GM18951 (cell line): ENCODE measurements at regions not wholly inside any gene's neighbourhood (a gene's known extent, or its start where the extent isn't known, plus 50 kb on each side); places are given as distances from the start of the nearest gene placed in this dataset.
"Not testable (repeated sequence)": the region's sequence is repeated elsewhere in the genome, so short reads cannot be mapped to it uniquely, and the experiment has no call there.

Experiments used
- POLR2A ChIP-seq: IDR thresholded peaks from 4 replicates; pipeline ENCODE4 v1.6.1; 2011; ENCODE audit warnings: mild to moderate bottlenecking; ENCODE audit not compliant: insufficient read length, insufficient read depth; ENCODE audit errors: extremely low read depth
- in situ Hi-C: fragments of 300-500 bp; cut with MboI; formaldehyde crosslinking; loops from one replicate; pipeline ENCODE4 v1.12.0; 2022; ENCODE audit warnings: low sequenced_read_pairs, mixed read lengths, inconsistent platforms; ENCODE audit not compliant: unreplicated experiment

- TF ChIP-seq POLR2A, result no peak
- in situ Hi-C loops, result loop anchor here (5.0 kb wide), 1 partner anchor 113 kb away; no protein-coding TSS in a partner anchor
Observed at GRCh38 chr4:77360451-77360850, 203.4 kb downstream of the CCNG2 start.

- in situ Hi-C loops, result not testable (repeated sequence)
Observed at GRCh38 chr4:77366876-77367275, 209.9 kb downstream of the CCNG2 start.

- in situ Hi-C loops, result no loop called here
- no peak for TF ChIP-seq POLR2A
Observed at GRCh38 chr4:77367638-77368037, 210.6 kb downstream of the CCNG2 start.

- TF ChIP-seq POLR2A, result no peak
- in situ Hi-C loops, result loop anchor here (10.0 kb wide), 1 partner anchor 232 kb away; the partner anchor contains the start of gene CXCL13
Observed at GRCh38 chr4:77372375-77372774, 215.4 kb downstream of the CCNG2 start.

GRCh38 chr4:77375866-77376607 lies 219.0 kb downstream of the CCNG2 start:
- no peak for TF ChIP-seq POLR2A
- in situ Hi-C loops, result loop anchor here (10.0 kb wide), 1 partner anchor 229 kb away; the partner anchor contains the start of gene CXCL13

GRCh38 chr4:77376788-77377460 lies 219.9 kb downstream of the CCNG2 start:
- TF ChIP-seq POLR2A, result no peak
- in situ Hi-C loops, result loop anchor here (10.0 kb wide), 1 partner anchor 228 kb away; the partner anchor contains the start of gene CXCL13

- in situ Hi-C loops, result no loop called here
- no peak for TF ChIP-seq POLR2A
Observed at GRCh38 chr4:77384094-77384493, 221.5 kb upstream of the CXCL13 start.

- in situ Hi-C loops, result no loop called here
- TF ChIP-seq POLR2A, result no peak
Observed at GRCh38 chr4:77385124-77385969, 220.3 kb upstream of the CXCL13 start.

- no peak for TF ChIP-seq POLR2A
- in situ Hi-C loops, result no loop called here
Observed at GRCh38 chr4:77393996-77394395, 211.6 kb upstream of the CXCL13 start.

GRCh38 chr4:77395481-77395880 lies 210.1 kb upstream of the CXCL13 start:
- TF ChIP-seq POLR2A, result no peak
- in situ Hi-C loops, result no loop called here

- TF ChIP-seq POLR2A, result no peak
- in situ Hi-C loops, result no loop called here
Observed at GRCh38 chr4:77398256-77398655, 207.4 kb upstream of the CXCL13 start.

- in situ Hi-C loops, result no loop called here
- TF ChIP-seq POLR2A, result no peak
Observed at GRCh38 chr4:77399831-77400230, 205.8 kb upstream of the CXCL13 start.

- in situ Hi-C loops, result no loop called here
- TF ChIP-seq POLR2A, result no peak
Observed at GRCh38 chr4:77413766-77414165, 191.9 kb upstream of the CXCL13 start.
